SJCRH30 (cell line): ENCODE measurements at regions not wholly inside any gene's neighbourhood (a gene's known extent, or its start where the extent isn't known, plus 50 kb on each side); places are given as distances from the start of the nearest gene placed in this dataset.

Source experiments
- DNase-seq, 2 experiments: peaks; one replicate each; pipeline ENCODE4 v3.0.0-alpha.2; 2015 to 2020
- H3K27ac ChIP-seq: fragments of 250-450 bp; sonication (Bioruptor Pico); 2 replicates; pipeline ENCODE4 v1.5.1; 2020; ENCODE audit warnings: mild to moderate bottlenecking, moderate library complexity
- H3K27me3 ChIP-seq: fragments of 250-450 bp; sonication (Bioruptor Pico); 2 replicates; pipeline ENCODE4 v1.5.1; 2020; ENCODE audit warnings: mild to moderate bottlenecking, moderate library complexity
- H3K36me3 ChIP-seq: fragments of 250-450 bp; sonication (Bioruptor Pico); 2 replicates; pipeline ENCODE4 v1.5.1; 2020; ENCODE audit warnings: mild to moderate bottlenecking, moderate library complexity
- H3K4me1 ChIP-seq: fragments of 250-450 bp; sonication (Bioruptor Pico); 2 replicates; pipeline ENCODE4 v1.5.1; 2020; ENCODE audit warnings: mild to moderate bottlenecking, moderate library complexity
- H3K4me3 ChIP-seq: fragments of 250-450 bp; sonication (Bioruptor Pico); 2 replicates; pipeline ENCODE4 v1.5.1; 2020; ENCODE audit warnings: mild to moderate bottlenecking, moderate library complexity
- H3K9me3 ChIP-seq: fragments of 250-450 bp; sonication (Bioruptor Pico); replicated peaks from 2 replicates; pipeline ENCODE4 v1.5.1; 2020; ENCODE audit warnings: mild to moderate bottlenecking, moderate library complexity

DNA sequence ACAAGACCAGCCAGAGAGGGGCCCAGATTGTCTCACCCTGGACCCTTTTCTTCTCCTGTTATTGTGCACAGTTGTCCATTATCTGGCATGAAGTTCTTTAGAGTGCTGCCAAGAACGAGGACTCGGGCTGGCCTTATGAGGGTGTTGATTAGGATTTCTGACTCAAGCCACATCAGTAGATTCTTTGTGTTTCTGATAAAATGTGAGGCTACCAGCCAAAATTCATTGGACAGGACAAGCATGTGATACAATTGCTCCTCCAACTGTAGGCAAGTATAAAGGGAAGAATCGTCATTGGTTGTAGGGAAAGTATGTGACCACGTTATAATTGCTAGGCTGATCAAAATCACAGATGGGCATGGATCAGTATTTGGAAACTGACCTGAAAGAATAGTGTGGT lies 99.2 kb upstream of the TMC3 start:
- Histone ChIP-seq H3K4me3 (no peak overlapping the region), H3K36me3 (no peaks in the 10 kb centered on the region; the same call in 1 of the 2 replicates), H3K9me3 (no peaks in the 10 kb centered on the region), H3K27ac (no peak overlapping the region; the same call in 1 of the 2 replicates), H3K4me1 (peaks cover 24% of the 10 kb centered on the region), H3K27me3 (no peaks in the 10 kb centered on the region)
- DNase-seq = no peak

DNA sequence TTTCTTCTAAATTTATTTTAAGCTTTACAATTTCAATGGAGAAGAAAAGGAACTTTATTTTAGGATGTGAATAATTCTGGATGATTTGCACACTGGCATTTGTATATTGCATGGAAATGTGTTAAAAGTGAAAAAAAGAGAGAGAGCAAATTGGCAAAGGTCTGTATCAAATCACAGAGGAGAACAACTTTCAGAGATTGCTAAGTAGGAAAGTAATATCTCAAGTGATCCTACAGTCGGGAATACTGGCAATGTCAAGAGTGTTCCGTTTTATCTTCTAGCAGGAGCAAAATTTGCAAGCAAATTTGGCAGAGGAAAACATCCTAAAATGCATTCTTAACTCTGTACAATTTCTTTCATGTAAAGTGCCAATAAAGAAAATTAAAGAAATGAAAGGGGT lies 97.1 kb upstream of the TMC3 start:
- H3K27me3 ChIP-seq = no peaks in the 10 kb centered on the region
- no peaks in the 10 kb centered on the region for H3K9me3 ChIP-seq
- no peaks in the 10 kb centered on the region; the same call in 1 of the 2 replicates for H3K36me3 ChIP-seq
- no peak overlapping the region for H3K4me3 ChIP-seq
- DNase-seq = no peak
- H3K27ac ChIP-seq = no peak overlapping the region
- H3K4me1 ChIP-seq = peaks cover 24% of the 10 kb centered on the region

DNA sequence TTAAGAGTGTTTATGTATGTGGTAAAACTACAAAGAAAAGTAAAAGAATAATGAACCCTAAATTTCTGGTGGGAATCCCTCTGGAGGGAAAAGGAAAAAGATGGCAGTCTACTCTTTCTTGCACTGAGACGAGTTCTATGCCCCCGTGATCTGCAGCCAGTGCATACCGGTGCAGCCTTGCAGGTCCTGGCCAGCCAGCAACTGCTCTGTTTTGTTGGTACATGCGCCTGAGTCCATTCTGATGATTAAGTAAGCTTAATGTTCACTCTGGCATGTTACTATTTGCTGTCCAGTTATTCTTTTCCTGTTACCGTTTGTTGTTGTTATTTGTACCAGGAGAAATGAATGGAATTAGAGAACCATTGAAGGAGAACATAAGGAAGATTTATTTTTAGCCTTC lies 95.1 kb upstream of the TMC3 start:
- no peaks in the 10 kb centered on the region for H3K27me3 ChIP-seq
- no peaks in the 10 kb centered on the region for H3K36me3 ChIP-seq
- DNase-seq = no peak
- no peak overlapping the region for H3K4me3 ChIP-seq
- peaks cover 7% of the 10 kb centered on the region for H3K4me1 ChIP-seq
- H3K27ac ChIP-seq = no peak overlapping the region
- peaks cover 5% of the 10 kb centered on the region for H3K9me3 ChIP-seq

DNA sequence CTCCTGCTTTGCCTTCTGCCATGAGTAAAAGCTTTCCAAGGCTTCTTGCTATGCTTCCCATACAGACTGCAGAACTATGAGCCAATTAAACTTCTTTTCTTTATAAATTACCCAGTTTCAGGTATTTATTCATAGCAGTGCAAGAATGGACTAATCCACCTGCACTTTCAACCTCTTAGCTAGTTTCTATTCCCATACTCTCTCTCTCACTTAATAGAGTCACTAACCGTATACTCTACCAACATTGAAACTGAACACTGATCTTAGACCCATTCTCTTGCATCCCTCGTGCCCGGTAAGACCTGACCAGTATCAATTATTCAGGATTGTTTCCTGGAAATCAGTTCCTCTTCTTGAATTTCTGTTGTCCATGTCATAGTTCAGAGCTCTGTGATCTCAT lies 92.7 kb upstream of the TMC3 start:
- Histone ChIP-seq H3K4me1 (no peaks in the 10 kb centered on the region), H3K27me3 (no peaks in the 10 kb centered on the region), H3K9me3 (peaks cover 10% of the 10 kb centered on the region), H3K27ac (no peak overlapping the region), H3K4me3 (no peak overlapping the region), H3K36me3 (no peaks in the 10 kb centered on the region)
- DNase-seq = no peak

DNA sequence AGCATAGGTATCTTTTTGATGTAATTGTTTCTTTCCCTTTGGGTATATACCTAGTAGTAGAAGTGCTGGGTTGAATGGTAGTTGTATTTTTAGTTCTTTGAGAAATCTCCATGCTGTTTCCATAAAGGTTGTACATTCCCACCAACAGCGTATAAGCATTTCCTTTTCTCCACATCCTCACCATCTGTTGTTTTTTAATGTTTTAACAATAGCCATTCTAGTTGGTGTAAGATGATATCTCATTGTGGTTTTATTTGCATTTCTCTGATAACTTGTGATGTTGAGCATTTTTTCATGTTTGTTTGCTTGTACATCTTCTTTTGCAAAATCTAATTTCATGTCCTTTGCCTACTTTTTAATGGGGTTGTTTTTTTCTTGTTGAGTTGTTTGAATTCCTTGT lies 80.0 kb upstream of the TMC3 start:
- peaks cover 10% of the 10 kb centered on the region; the same call in 1 of the 2 replicates for H3K4me1 ChIP-seq
- no peaks in the 10 kb centered on the region for H3K36me3 ChIP-seq
- DNase-seq = peak in 1 of 2 experiments; percentile 16
- H3K4me3 ChIP-seq = no peak overlapping the region
- no peak overlapping the region for H3K27ac ChIP-seq
- H3K27me3 ChIP-seq = no peaks in the 10 kb centered on the region
- 0 out of 2 replicates have a peak, but pooled peaks cover 5% of the 10 kb centered on the region for H3K9me3 ChIP-seq

DNA sequence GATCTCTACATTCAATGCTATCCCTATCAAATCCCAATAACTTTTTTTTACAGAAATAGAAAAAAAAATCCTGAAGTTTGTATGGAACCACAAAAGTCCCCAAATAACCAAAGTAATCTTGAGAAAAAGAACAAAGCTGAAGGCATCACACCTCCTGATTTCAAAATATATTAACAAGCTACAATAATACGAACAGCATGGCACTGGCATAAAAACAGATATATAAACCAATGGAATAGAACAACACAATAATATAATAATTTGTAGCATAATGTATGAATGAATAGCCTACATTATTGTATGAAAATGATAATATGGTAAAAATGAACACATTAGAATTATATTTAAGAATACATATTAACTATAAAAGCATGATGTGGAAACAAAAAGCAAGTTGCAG lies 76.7 kb upstream of the TMC3 start:
- DNase-seq = no peak

DNA sequence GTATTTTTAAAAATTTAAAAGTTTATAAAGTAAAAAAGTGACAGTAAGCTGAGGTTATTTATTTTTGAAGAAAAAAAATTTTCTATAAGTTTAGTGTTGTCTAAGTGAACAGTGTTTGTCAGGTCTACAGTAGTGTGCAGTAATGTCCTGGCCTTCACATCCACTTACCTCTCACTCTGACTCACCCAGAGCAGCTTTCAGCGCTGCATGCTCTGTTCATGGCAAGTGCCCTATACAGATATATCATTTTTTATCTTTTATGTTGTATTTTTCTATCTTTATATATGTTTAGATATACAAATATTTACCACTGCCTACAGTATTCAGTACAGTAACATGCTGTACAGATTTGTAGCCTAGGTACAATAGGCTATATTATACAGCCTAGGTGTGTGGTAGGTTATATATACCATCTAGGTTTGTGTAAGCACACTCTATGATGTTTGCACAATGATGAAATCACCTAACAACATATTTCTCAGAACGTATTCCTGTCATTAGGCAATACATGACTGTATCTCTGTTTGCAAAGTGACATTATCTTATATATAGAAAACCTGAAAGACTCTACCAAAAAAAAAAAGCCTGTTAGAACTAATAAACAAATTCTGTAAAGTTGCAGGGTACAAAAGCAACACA lies 75.9 kb upstream of the TMC3 start:
- no peak overlapping the region for H3K4me3 ChIP-seq
- H3K4me1 ChIP-seq = peaks cover 10% of the 10 kb centered on the region; the same call in 1 of the 2 replicates
- no peaks in the 10 kb centered on the region for H3K36me3 ChIP-seq

More for the DNA sequence above, 76.7 kb upstream of the TMC3 start:
- Histone ChIP-seq H3K4me3 (no peak overlapping the region), H3K27me3 (no peaks in the 10 kb centered on the region), H3K9me3 (no peaks in the 10 kb centered on the region), H3K36me3 (no peaks in the 10 kb centered on the region), H3K4me1 (peaks cover 10% of the 10 kb centered on the region; the same call in 1 of the 2 replicates), H3K27ac (no peak overlapping the region)

DNA sequence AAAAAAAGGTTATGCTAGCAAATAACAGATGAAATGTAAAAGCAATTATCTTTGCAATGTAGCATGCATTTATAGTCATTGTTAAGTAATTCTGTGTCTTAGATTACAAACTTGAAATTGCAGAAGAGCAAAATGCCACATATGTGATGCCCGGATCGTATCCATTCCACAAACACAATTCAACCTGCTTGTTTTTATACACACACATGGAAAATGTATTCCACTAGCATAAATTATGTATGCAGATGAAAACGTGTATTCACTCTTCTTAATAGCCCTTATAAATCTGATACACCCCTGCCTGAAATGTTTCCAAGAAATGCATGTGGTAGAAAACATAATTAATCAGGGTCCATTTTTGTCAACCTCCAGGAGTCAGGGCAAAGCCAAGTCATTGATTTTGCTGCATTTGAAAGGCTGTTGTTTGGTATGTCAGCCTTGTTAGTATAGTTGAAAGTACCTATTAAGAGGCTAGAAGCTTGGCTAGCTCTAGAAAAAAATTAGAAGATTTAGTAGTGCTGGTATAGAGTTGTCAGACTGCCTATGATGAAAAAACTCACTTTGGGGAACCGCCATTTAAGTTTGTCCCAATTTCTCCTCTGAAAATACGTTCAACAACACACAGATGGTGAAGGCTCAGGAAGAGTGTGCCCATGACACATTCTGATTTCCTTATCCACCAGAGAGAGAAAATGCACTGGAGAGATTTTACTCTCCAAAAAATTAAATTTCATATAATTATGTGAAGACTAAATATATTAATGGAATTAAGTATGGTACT lies 69.2 kb upstream of the TMC3 start:
- Histone ChIP-seq H3K4me3 (no peak overlapping the region), H3K27me3 (no peaks in the 10 kb centered on the region), H3K36me3 (no peaks in the 10 kb centered on the region), H3K27ac (no peak overlapping the region), H3K4me1 (no peaks in the 10 kb centered on the region), H3K9me3 (no peaks in the 10 kb centered on the region)
- no peak for DNase-seq

More for the DNA sequence above, 75.9 kb upstream of the TMC3 start:
- Histone ChIP-seq H3K27me3 (no peaks in the 10 kb centered on the region), H3K9me3 (no peaks in the 10 kb centered on the region), H3K27ac (no peak overlapping the region)
- DNase-seq = no peak

DNA sequence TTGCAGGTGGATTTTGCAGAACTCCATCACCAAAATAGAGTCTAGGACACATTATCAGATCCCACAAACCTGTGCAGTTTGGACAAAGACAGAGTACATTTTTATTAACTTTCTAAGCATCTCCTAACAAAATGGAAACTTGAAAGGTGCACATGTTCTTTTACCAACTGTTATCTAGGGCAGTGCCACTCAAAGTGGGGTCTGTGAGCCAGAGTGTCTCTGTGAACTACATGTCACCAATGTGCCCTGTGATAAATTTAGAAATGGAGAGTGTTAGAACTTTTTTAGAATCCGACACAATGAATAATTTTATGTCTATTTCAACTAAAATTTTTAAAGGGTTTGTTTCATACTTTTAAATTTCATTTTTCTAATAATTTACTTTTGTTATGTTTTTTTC lies 68.4 kb upstream of the TMC3 start:
- Histone ChIP-seq H3K36me3 (no peaks in the 10 kb centered on the region), H3K27ac (no peak overlapping the region), H3K4me3 (no peak overlapping the region), H3K9me3 (no peaks in the 10 kb centered on the region), H3K4me1 (no peaks in the 10 kb centered on the region), H3K27me3 (no peaks in the 10 kb centered on the region)
- DNase-seq = no peak

DNA sequence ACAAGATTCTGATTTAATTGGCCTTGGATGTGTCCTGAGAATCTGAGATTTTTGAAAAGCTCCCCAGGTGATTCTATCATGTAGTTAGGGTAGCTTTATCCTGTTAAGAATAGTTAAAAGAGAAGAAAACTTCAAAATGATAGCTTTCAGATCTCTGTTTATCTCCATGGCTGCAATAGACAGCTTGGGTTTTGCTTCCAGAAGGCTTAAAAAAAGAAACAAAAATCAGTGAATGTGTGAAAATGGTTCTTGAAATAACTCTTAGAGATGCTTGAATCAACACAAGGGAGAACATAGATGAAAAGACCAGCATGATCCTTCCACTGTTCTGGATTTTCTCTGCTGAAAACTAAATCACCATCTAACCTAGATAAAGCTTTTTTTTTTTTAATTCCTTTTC lies 60.8 kb upstream of the TMC3 start:
- Histone ChIP-seq H3K4me3 (no peak overlapping the region), H3K36me3 (no peaks in the 10 kb centered on the region), H3K4me1 (no peaks in the 10 kb centered on the region), H3K9me3 (no peaks in the 10 kb centered on the region), H3K27me3 (no peaks in the 10 kb centered on the region), H3K27ac (no peak overlapping the region)
- no peak for DNase-seq

DNA sequence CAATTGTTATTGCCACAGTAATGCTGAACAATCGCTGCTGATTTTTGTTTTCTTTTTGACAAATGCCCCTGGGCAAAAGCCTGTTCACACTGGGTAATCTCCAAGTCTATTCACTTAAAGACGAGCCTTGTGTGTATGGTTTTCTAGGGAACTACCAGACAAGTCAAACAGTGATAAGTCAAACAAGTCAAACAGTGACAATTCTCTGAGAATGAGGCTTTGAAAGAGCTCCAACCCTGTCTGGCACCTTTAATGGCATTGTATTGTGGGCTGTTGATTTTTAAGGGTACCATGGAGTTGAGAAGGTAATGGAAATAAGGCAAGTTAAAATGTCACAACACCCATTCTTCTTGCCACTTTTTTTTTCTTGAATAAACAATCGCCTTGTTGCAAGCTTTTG lies 59.4 kb upstream of the TMC3 start:
- Histone ChIP-seq H3K9me3 (no peaks in the 10 kb centered on the region), H3K4me1 (no peaks in the 10 kb centered on the region), H3K36me3 (no peaks in the 10 kb centered on the region), H3K27ac (no peak overlapping the region), H3K27me3 (no peaks in the 10 kb centered on the region), H3K4me3 (no peak overlapping the region)
- no peak for DNase-seq

DNA sequence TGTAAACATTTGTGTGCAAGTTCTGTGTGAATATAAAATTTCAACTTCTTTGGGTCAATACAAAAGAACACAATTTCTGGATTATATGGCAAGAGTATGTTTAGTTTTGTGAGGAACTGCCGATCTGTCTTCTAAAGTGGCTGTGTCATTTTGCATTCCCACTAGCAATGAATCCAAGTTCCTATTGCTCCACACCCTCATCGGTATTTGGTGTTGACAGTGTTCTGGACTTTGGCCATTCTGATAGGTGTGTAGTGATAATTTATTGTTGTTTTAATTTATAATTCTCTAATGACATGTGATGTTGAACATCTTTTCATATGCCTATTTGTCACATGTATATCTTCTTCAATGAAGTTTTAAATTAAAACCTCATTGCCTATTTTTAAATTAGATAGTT lies 58.2 kb upstream of the TMC3 start:
- no peaks in the 10 kb centered on the region for H3K4me1 ChIP-seq
- H3K36me3 ChIP-seq = no peaks in the 10 kb centered on the region
- H3K4me3 ChIP-seq = no peak overlapping the region
- no peak overlapping the region for H3K27ac ChIP-seq
- no peak for DNase-seq
- H3K27me3 ChIP-seq = no peaks in the 10 kb centered on the region
- H3K9me3 ChIP-seq = no peaks in the 10 kb centered on the region

DNA sequence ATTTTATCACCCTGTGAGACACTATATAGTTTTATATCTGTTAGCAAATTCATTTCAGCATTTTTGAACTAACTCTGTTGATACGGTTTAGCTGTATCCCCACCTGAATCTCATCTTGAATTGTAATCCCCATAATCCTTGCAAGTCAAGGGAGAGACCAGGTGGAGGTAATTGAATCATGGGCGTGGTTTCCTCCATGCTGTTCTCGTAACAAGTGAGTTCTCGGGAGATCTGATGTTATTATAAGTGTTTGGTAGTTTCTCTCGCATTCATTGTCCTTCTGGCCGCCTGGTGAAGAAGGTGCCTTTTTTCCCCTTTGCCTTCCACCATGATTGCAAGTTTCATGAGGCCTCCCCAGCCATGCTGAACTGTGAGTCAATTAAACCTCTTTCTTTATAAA lies 53.2 kb upstream of the TMC3 start:
- DNase-seq = no peak
- H3K4me3 ChIP-seq = no peak overlapping the region
- no peak overlapping the region for H3K27ac ChIP-seq
- H3K36me3 ChIP-seq = no peaks in the 10 kb centered on the region
- H3K9me3 ChIP-seq = no peaks in the 10 kb centered on the region
- no peaks in the 10 kb centered on the region for H3K27me3 ChIP-seq
- H3K4me1 ChIP-seq = no peaks in the 10 kb centered on the region

DNA sequence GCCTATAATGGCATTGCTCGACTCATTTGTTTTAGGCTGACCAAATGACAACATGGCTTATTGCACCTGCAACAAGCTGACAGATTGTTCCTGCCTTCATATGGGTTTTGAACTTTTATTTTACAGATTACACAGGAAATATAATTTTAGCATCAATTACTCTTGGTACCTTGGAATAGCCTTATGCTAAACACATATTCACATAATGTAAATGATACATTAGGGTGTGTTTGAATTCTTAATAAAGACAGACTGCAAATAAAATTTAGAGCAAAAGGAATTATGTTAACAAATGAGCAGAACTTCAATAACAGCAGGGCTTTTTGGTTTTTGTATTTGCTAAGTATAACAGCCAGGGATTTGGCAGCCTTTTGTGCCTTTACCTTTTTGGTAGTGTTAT lies 51.9 kb upstream of the TMC3 start:
- Histone ChIP-seq H3K4me3 (no peak overlapping the region), H3K27ac (no peak overlapping the region)

More for the DNA sequence above, 51.9 kb upstream of the TMC3 start:
- Histone ChIP-seq H3K36me3 (no peaks in the 10 kb centered on the region), H3K27me3 (no peaks in the 10 kb centered on the region), H3K9me3 (no peaks in the 10 kb centered on the region), H3K4me1 (no peaks in the 10 kb centered on the region)
- no peak for DNase-seq
